Suprapubic skin (tissue), 4 donors: ENCODE measurements at regions not wholly inside any gene's neighbourhood (a gene's known extent, or its start where the extent isn't known, plus 50 kb on each side); places are given as distances from the start of the nearest gene placed in this dataset.

Experiments
- DNase-seq, 2 donors: peaks; one replicate each; pipeline ENCODE4 v3.0.0-alpha.2; 2019; ENCODE audit warnings: low spot score in 2 of 2
- H3K27ac ChIP-seq: fragments of 200-600 bp; sonication (generic); one replicate; pipeline ENCODE4 v1.5.1; 2019
- H3K27me3 ChIP-seq: fragments of 200-600 bp; sonication (generic); one replicate; pipeline ENCODE4 v1.5.1; 2019
- H3K36me3 ChIP-seq: fragments of 200-600 bp; sonication (generic); one replicate; pipeline ENCODE4 v1.5.1; 2019
- H3K4me1 ChIP-seq: fragments of 200-600 bp; sonication (generic); one replicate; pipeline ENCODE4 v1.5.1; 2019
- H3K4me3 ChIP-seq: fragments of 200-600 bp; sonication (generic); one replicate; pipeline ENCODE4 v1.5.1; 2019; ENCODE audit warnings: mild to moderate bottlenecking
- H3K9me3 ChIP-seq: fragments of 200-600 bp; sonication (generic); one replicate; pipeline ENCODE4 v1.5.1; 2019
- CTCF ChIP-seq, 2 donors: fragments of 200-600 bp in 1 of 2; fragments of 450-650 bp in 1 of 2; sonication (generic) in 1 of 2; IDR thresholded peaks; one replicate each; pipeline ENCODE4 v1.5.1; 2016 to 2019; ENCODE audit warnings: antibody characterized with exemption in 2 of 2, mild to moderate bottlenecking in 1 of 2, moderate library complexity in 1 of 2
- EP300 ChIP-seq: sonication (generic); formaldehyde crosslinking; IDR thresholded peaks from one replicate; pipeline ENCODE4 v1.6.1; 2017; ENCODE audit warnings: antibody characterized with exemption
- POLR2A ChIP-seq, 2 donors: fragments of 450-650 bp; IDR thresholded peaks; one replicate each; pipeline ENCODE4 v1.6.1; 2017; ENCODE audit warnings: antibody characterized with exemption in 2 of 2, mild to moderate bottlenecking in 2 of 2, moderate library complexity in 2 of 2
- POLR2AphosphoS5 ChIP-seq, 3 donors: sonication (generic); formaldehyde crosslinking; IDR thresholded peaks; one replicate each; pipeline ENCODE4 v1.6.1; 2017; ENCODE audit warnings: antibody characterized with exemption in 3 of 3
- WGBS: methylation state at CpG from one replicate; pipeline ENCODE4 v1.1.5; 2018; 5-methylcytosine and 5-hydroxymethylcytosine counted together

GRCh38 chr3:159472611-159473010 lies 516.0 kb upstream of the IL12A start:
- H3K4me3 ChIP-seq: no peak overlapping the region
- no peaks in the 10 kb centered on the region for H3K27me3 ChIP-seq
- H3K27ac ChIP-seq: no peak overlapping the region
- no peak for TF ChIP-seq CTCF (IDR thresholded peaks at IDR 0.05)
- TF ChIP-seq POLR2AphosphoS5 (IDR thresholded peaks at IDR 0.05): no peak
- TF ChIP-seq EP300: no peak
- TF ChIP-seq POLR2A (IDR thresholded peaks at IDR 0.05): no peak
- no peaks in the 10 kb centered on the region for H3K36me3 ChIP-seq
- DNase-seq: no peak
- WGBS: 57% methylated on average over 4 of the region's 4 CpGs
- H3K9me3 ChIP-seq: no peaks in the 10 kb centered on the region
- H3K4me1 ChIP-seq: no peaks in the 10 kb centered on the region

- Histone ChIP-seq H3K4me1 (no peaks in the 10 kb centered on the region), H3K4me3 (no peak overlapping the region), H3K9me3 (no peaks in the 10 kb centered on the region), H3K27me3 (no peaks in the 10 kb centered on the region), H3K36me3 (no peaks in the 10 kb centered on the region), H3K27ac (no peak overlapping the region)
- WGBS: 44% methylated on average over 1 of the region's 1 CpG
- no peak for DNase-seq
- no peak for TF ChIP-seq POLR2AphosphoS5 (IDR thresholded peaks at IDR 0.05)
- TF ChIP-seq POLR2A (IDR thresholded peaks at IDR 0.05): no peak
- TF ChIP-seq CTCF (IDR thresholded peaks at IDR 0.05): no peak
- no peak for TF ChIP-seq EP300
Observed at GRCh38 chr3:159473206-159473605, 515.4 kb upstream of the IL12A start.

- TF ChIP-seq POLR2A (IDR thresholded peaks at IDR 0.05) (no peak), POLR2AphosphoS5 (IDR thresholded peaks at IDR 0.05) (no peak), CTCF (IDR thresholded peaks at IDR 0.05) (no peak), EP300 (no peak)
- H3K27ac ChIP-seq: no peak overlapping the region
- no peaks in the 10 kb centered on the region for H3K9me3 ChIP-seq
- no peak for DNase-seq
- H3K36me3 ChIP-seq: no peaks in the 10 kb centered on the region
- H3K27me3 ChIP-seq: no peaks in the 10 kb centered on the region
- H3K4me1 ChIP-seq: no peaks in the 10 kb centered on the region
- no peak overlapping the region for H3K4me3 ChIP-seq
Observed at GRCh38 chr3:159480046-159480445, 508.6 kb upstream of the IL12A start.

- Histone ChIP-seq H3K4me1 (no peaks in the 10 kb centered on the region), H3K9me3 (peaks cover 3% of the 10 kb centered on the region), H3K27ac (no peak overlapping the region)
Observed at GRCh38 chr3:159482241-159482993, 506.2 kb upstream of the IL12A start.

GRCh38 chr3:159482994-159483367 lies 505.7 kb upstream of the IL12A start:
- DNase-seq: no peak
- WGBS: 52% methylated on average over 5 of the region's 5 CpGs
- no peaks in the 10 kb centered on the region for H3K27me3 ChIP-seq
- H3K4me3 ChIP-seq: no peak overlapping the region
- no peaks in the 10 kb centered on the region for H3K36me3 ChIP-seq
- peaks cover 3% of the 10 kb centered on the region for H3K9me3 ChIP-seq
- no peaks in the 10 kb centered on the region for H3K4me1 ChIP-seq
- H3K27ac ChIP-seq: no peak overlapping the region
- TF ChIP-seq POLR2A (IDR thresholded peaks at IDR 0.05) (no peak), CTCF (IDR thresholded peaks at IDR 0.05) (no peak), EP300 (no peak)

More at GRCh38 chr3:159482241-159482993, 506.2 kb upstream of the IL12A start:
- no peaks in the 10 kb centered on the region for H3K36me3 ChIP-seq
- WGBS: 39% methylated on average over 3 of the region's 3 CpGs
- H3K4me3 ChIP-seq: no peak overlapping the region
- no peak for DNase-seq
- H3K27me3 ChIP-seq: no peaks in the 10 kb centered on the region
- TF ChIP-seq POLR2AphosphoS5 (IDR thresholded peaks at IDR 0.05): no peak
- TF ChIP-seq CTCF (IDR thresholded peaks at IDR 0.05): no peak
- TF ChIP-seq EP300: no peak
- TF ChIP-seq POLR2A (IDR thresholded peaks at IDR 0.05): no peak
